ENCODE measurements at regions not wholly inside any gene's neighbourhood (a gene's known extent, or its start where the extent isn't known, plus 50 kb on each side); places are given as distances from the start of the nearest gene placed in this dataset.

GRCh38 chr14:71597287-71597920 lies 334.8 kb upstream of the RGS6 start:
- TF ChIP-seq, protein P1, sequence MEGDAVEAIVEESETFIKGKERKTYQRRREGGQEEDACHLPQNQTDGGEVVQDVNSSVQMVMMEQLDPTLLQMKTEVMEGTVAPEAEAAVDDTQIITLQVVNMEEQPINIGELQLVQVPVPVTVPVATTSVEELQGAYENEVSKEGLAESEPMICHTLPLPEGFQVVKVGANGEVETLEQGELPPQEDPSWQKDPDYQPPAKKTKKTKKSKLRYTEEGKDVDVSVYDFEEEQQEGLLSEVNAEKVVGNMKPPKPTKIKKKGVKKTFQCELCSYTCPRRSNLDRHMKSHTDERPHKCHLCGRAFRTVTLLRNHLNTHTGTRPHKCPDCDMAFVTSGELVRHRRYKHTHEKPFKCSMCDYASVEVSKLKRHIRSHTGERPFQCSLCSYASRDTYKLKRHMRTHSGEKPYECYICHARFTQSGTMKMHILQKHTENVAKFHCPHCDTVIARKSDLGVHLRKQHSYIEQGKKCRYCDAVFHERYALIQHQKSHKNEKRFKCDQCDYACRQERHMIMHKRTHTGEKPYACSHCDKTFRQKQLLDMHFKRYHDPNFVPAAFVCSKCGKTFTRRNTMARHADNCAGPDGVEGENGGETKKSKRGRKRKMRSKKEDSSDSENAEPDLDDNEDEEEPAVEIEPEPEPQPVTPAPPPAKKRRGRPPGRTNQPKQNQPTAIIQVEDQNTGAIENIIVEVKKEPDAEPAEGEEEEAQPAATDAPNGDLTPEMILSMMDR (IDR thresholded peaks at IDR 0.05; ENCODE audit: insufficient read depth, low read depth, low read length, missing control alignments): no peak
- no peak overlapping the region for H3K4me3 ChIP-seq (ENCODE audit: low read depth, low read length)
- no peak for DNase-seq (ENCODE audit: low read depth)

GRCh38 chr14:71597955-71598660 lies 334.1 kb upstream of the RGS6 start:
- peak; percentile 73 for DNase-seq (ENCODE audit: low read depth)
- no peak overlapping the region for H3K4me3 ChIP-seq (ENCODE audit: low read depth, low read length)
- TF ChIP-seq, protein P1 (IDR thresholded peaks at IDR 0.05; ENCODE audit: insufficient read depth, low read depth, low read length, missing control alignments): no peak

DNA sequence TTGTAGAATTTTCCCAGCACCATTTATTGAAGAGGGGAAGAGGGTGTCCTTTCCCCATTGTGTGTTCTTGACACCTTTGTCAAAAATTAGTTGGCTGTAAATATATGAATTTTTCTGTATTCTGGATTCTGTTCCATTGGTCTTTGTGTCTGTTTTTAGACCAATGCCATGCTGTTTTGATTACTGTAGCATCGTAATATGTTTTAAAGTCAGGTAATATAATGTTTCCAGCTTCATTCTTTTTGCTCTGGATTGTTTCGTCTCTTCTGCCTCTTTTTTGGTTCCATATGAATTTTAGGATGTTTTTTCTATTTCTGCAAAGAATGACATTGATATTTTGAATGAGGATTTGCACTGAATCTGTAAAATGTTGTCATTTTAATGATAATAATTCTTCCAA lies 331.9 kb upstream of the RGS6 start:
- TF ChIP-seq, protein P1 (IDR thresholded peaks at IDR 0.05; ENCODE audit: insufficient read depth, low read depth, low read length, missing control alignments): no peak
- DNase-seq (ENCODE audit: low read depth): no peak

GRCh38 chr14:71602524-71602923 lies 329.7 kb upstream of the RGS6 start:
- DNase-seq (ENCODE audit: low read depth): no peak

More for the DNA sequence above, 331.9 kb upstream of the RGS6 start:
- no peak overlapping the region for H3K4me3 ChIP-seq (ENCODE audit: low read depth, low read length)

DNA sequence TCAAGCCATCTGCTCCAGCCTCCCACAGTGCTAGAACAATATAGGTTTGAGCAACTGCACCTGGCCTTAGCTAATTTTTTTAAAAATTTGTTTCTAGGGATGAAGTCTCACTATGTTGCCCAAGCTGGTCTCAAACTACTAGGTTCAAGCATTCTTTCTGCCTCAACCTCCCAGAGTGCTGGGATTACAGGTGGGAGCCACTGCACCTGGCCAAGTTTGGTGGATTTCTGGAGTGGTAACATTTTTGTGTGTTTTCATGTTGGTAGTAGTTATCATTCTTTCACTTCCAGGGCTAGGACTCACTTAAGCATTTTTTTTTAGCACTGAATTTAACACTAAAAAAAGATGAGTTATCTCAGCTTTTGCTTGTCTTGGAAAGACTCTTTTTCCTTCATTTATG lies 328.0 kb upstream of the RGS6 start:
- no peak for DNase-seq (ENCODE audit: low read depth)
- no peak overlapping the region for H3K4me3 ChIP-seq (ENCODE audit: low read depth, low read length)
- TF ChIP-seq, protein P1 (IDR thresholded peaks at IDR 0.05; ENCODE audit: insufficient read depth, low read depth, low read length, missing control alignments): no peak

More at GRCh38 chr14:71602524-71602923, 329.7 kb upstream of the RGS6 start:
- no peak overlapping the region for H3K4me3 ChIP-seq (ENCODE audit: low read depth, low read length)
- TF ChIP-seq, protein P1 (IDR thresholded peaks at IDR 0.05; ENCODE audit: insufficient read depth, low read depth, low read length, missing control alignments): no peak

DNA sequence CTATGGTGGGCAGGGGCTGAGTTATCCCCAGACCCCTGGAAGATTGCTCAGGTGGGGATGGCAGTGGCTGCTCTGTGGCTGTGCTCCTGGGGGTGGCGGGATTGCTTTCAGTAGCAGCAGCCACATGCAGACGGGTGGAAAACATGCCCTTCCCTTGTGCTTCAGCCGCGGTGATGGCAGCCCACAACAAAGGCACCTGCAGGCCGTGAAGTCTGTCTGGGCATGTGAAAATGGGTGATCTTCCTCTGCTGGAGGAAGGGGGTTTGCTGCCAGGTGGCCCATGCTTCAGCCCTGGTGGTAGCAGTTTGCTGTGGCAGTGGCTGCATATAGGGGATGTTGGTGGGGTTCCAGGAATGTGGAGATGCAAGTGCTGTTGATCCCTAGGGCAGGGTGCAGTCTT lies 326.2 kb upstream of the RGS6 start:
- no peak overlapping the region for H3K4me3 ChIP-seq (ENCODE audit: low read depth, low read length)
- no peak for DNase-seq (ENCODE audit: low read depth)
- TF ChIP-seq, protein P1 (IDR thresholded peaks at IDR 0.05; ENCODE audit: insufficient read depth, low read depth, low read length, missing control alignments): no peak
